Neuronal stem cell (in vitro differentiated cells): ENCODE measurements at regions not wholly inside any gene's neighbourhood (a gene's known extent, or its start where the extent isn't known, plus 50 kb on each side); places are given as distances from the start of the nearest gene placed in this dataset.

ENCODE experiments used
- DNase-seq: peaks from one replicate; pipeline ENCODE4 v3.0.0-alpha.2; 2013; ENCODE audit warnings: low spot score
- H2AFZ ChIP-seq: one replicate; pipeline ENCODE4 v1.6.1; 2013; ENCODE audit warnings: mild to moderate bottlenecking, low read length, inconsistent platforms
- H2AK5ac ChIP-seq: 2 replicates; pipeline ENCODE4 v1.6.1; 2013; ENCODE audit warnings: low read depth, mild to moderate bottlenecking, inconsistent platforms, low read length, moderate library complexity, mixed read lengths
- H2BK120ac ChIP-seq: 2 replicates; pipeline ENCODE4 v1.6.1; 2013; ENCODE audit warnings: low read depth, mild to moderate bottlenecking, inconsistent platforms, low read length, moderate library complexity, mixed read lengths
- H2BK12ac ChIP-seq: one replicate; pipeline ENCODE4 v1.6.1; 2013; ENCODE audit warnings: low read length, inconsistent platforms
- H2BK15ac ChIP-seq: 2 replicates; pipeline ENCODE4 v1.6.1; 2013; ENCODE audit warnings: mild to moderate bottlenecking, low read length, inconsistent platforms, mixed read lengths
- H2BK5ac ChIP-seq: one replicate; pipeline ENCODE4 v1.6.1; 2013; ENCODE audit warnings: inconsistent platforms, mild to moderate bottlenecking, low read length, moderate library complexity
- H3K14ac ChIP-seq: one replicate; pipeline ENCODE4 v1.6.1; 2013; ENCODE audit warnings: low read length, inconsistent platforms
- H3K18ac ChIP-seq: 2 replicates; pipeline ENCODE4 v1.6.1; 2013; ENCODE audit warnings: low read length, inconsistent platforms
- H3K23ac ChIP-seq: 2 replicates; pipeline ENCODE4 v1.6.1; 2013; ENCODE audit warnings: low read depth, mild to moderate bottlenecking, mixed read lengths, low read length, inconsistent platforms; ENCODE audit not compliant: poor library complexity
- H3K27ac ChIP-seq: replicated peaks from 3 replicates; pipeline ENCODE4 v1.5.1; 2013; ENCODE audit warnings: low read length, inconsistent platforms
- H3K27me3 ChIP-seq, 3 experiments: 2 replicates each; pipeline ENCODE4 v1.6.1; 2013; ENCODE audit warnings: low read length in 3 of 3, mild to moderate bottlenecking in 2 of 3, inconsistent platforms in 1 of 3, low read depth in 1 of 3, mixed read lengths in 1 of 3, moderate library complexity in 1 of 3; ENCODE audit not compliant: control insufficient read depth in 3 of 3, insufficient read depth in 3 of 3
- H3K36me3 ChIP-seq, 2 donors: replicated peaks in 1 of 2; 2 replicates each; pipeline ENCODE4 v1.6.1; 2013; ENCODE audit warnings: low read length in 2 of 2; ENCODE audit not compliant: control insufficient read depth in 2 of 2, insufficient read depth in 2 of 2
- H3K4ac ChIP-seq: 2 replicates; pipeline ENCODE4 v1.6.1; 2013; ENCODE audit warnings: inconsistent platforms, mild to moderate bottlenecking, low read length, moderate library complexity
- H3K4me1 ChIP-seq, 2 donors: 1 replicate in 1 of 2; 2 replicates in 1 of 2; pipeline ENCODE4 v1.6.1; 2013; ENCODE audit warnings: low read length in 2 of 2, low read depth in 1 of 2; ENCODE audit not compliant: control insufficient read depth in 2 of 2, insufficient read depth in 1 of 2
- H3K4me2 ChIP-seq: one replicate; pipeline ENCODE4 v1.6.1; 2013; ENCODE audit warnings: mild to moderate bottlenecking, low read length, inconsistent platforms; ENCODE audit not compliant: insufficient read depth, poor library complexity, severe bottlenecking
- H3K4me3 ChIP-seq, 2 donors: 2 replicates each; pipeline ENCODE4 v1.5.1; 2013; ENCODE audit warnings: low read length in 2 of 2, mild to moderate bottlenecking in 2 of 2, inconsistent platforms in 1 of 2, moderate library complexity in 1 of 2
- H3K79me1 ChIP-seq: one replicate; pipeline ENCODE4 v1.6.1; 2013; ENCODE audit warnings: low read depth, mild to moderate bottlenecking, inconsistent platforms, low read length, moderate library complexity
- H3K9ac ChIP-seq: one replicate; pipeline ENCODE4 v1.6.1; 2013; ENCODE audit warnings: mild to moderate bottlenecking, low read depth, low read length, inconsistent platforms; ENCODE audit not compliant: poor library complexity
- H3K9me3 ChIP-seq, 2 donors: replicated peaks in 1 of 2; 2 replicates each; pipeline versions ENCODE3 to v1.6.1; 2013; ENCODE audit warnings: low read length in 2 of 2, mild to moderate bottlenecking in 2 of 2, inconsistent platforms in 1 of 2, low read depth in 1 of 2, mixed read lengths in 1 of 2, moderate library complexity in 1 of 2; ENCODE audit not compliant: control insufficient read depth in 2 of 2, insufficient read depth in 1 of 2
- H4K8ac ChIP-seq: one replicate; pipeline ENCODE4 v1.6.1; 2013; ENCODE audit warnings: low read depth, mild to moderate bottlenecking, inconsistent platforms, low read length, moderate library complexity
- H4K91ac ChIP-seq: one replicate; pipeline ENCODE4 v1.6.1; 2013; ENCODE audit warnings: low read length, low read depth, mild to moderate bottlenecking, inconsistent platforms; ENCODE audit not compliant: poor library complexity
- WGBS, 2 donors: extraction: QIAGEN DNeasy Blood & Tissue Kit; methylation state at CpG; one replicate each; pipeline ENCODE4 v1.1.7; 2013; ENCODE audit warnings: missing lambda C conversion rate in 2 of 2, mixed read lengths in 1 of 2; ENCODE audit not compliant: insufficient read length in 2 of 2, insufficient replicate concordance in 1 of 2; ENCODE audit errors: extremely low coverage in 2 of 2; 5-methylcytosine and 5-hydroxymethylcytosine counted together

DNA sequence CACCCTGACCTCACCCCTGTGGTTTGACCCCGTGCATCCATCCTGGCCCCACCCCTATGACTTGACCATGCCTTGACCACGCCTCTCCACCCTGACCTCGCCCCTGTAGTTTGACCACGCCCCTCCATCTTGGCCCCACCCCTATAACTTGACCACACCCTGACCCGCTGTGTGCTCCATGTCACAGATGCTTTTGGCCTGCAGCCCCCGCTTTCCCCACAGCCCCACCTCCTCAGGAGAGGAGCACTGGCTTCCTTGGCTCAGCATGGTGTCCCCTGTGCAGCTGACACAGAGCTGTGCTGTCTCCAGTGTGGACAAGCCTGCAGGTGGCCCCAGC, 269.9 kb upstream of the SFSWAP start:
- no peak overlapping the region for H3K14ac ChIP-seq
- peaks cover 0 to 3% (median 0%) of the 10 kb centered on the region in 3 experiments for H3K27me3 ChIP-seq
- H3K4ac ChIP-seq, result no peak overlapping the region
- H3K9ac ChIP-seq, result peak overlapping the region; percentile 77
- H3K9me3 ChIP-seq, result no peaks in the 10 kb centered on the region
- H3K18ac ChIP-seq, result peak overlapping the region; percentile 64
- H4K91ac ChIP-seq, result no peak overlapping the region
- no peak for DNase-seq
- H3K27ac ChIP-seq, result no peak overlapping the region
- H3K4me1 ChIP-seq, result peaks cover 1 to 19% of the 10 kb centered on the region in 2 donors
- no peak overlapping the region for H3K4me3 ChIP-seq
- no peaks in the 10 kb centered on the region for H3K79me1 ChIP-seq
- peak overlapping the region; percentile 85 for H3K23ac ChIP-seq
- H3K36me3 ChIP-seq, result no peaks in the 10 kb centered on the region
- no peak overlapping the region for H2BK5ac ChIP-seq
- no CpG with 5 or more reads among the region's 6 CpGs for WGBS, 2 donors
- no peak overlapping the region for H2BK120ac ChIP-seq
- H2BK12ac ChIP-seq, result no peak overlapping the region
- H2AK5ac ChIP-seq, result no peak overlapping the region
- H2BK15ac ChIP-seq, result no peak overlapping the region
- no peak overlapping the region for H3K4me2 ChIP-seq
- no peak overlapping the region for H4K8ac ChIP-seq
- no peak overlapping the region for H2AFZ ChIP-seq

GRCh38 chr12:131441638-131442336, 269.1 kb upstream of the SFSWAP start:
- Histone ChIP-seq H3K4me3 (no peak overlapping the region), H3K79me1 (no peaks in the 10 kb centered on the region), H3K4ac (no peak overlapping the region), H3K18ac (no peak overlapping the region), H3K9me3 (no peaks in the 10 kb centered on the region), H3K36me3 (no peaks in the 10 kb centered on the region), H3K4me2 (no peak overlapping the region), H2BK5ac (no peak overlapping the region), H2AFZ (no peak overlapping the region), H3K14ac (no peak overlapping the region), H4K91ac (no peak overlapping the region), H3K27ac (no peak overlapping the region), H3K27me3 (peaks cover 0 to 3% (median 0%) of the 10 kb centered on the region in 3 experiments), H2BK120ac (no peak overlapping the region), H4K8ac (no peak overlapping the region), H2AK5ac (no peak overlapping the region), H3K23ac (no peak overlapping the region), H2BK12ac (no peak overlapping the region), H3K9ac (no peak overlapping the region), H2BK15ac (no peak overlapping the region), H3K4me1 (peaks cover 1 to 19% of the 10 kb centered on the region in 2 donors)
- no CpG with 5 or more reads among the region's 9 CpGs for WGBS, 2 donors
- no peak for DNase-seq

- Histone ChIP-seq H2AFZ (no peak overlapping the region), H2BK120ac (no peak overlapping the region), H3K23ac (no peak overlapping the region), H3K14ac (no peak overlapping the region), H4K91ac (no peak overlapping the region), H3K9ac (no peak overlapping the region), H3K4ac (no peak overlapping the region), H2BK5ac (no peak overlapping the region), H3K18ac (no peak overlapping the region), H3K4me3 (no peak overlapping the region), H3K27me3 (peaks cover 0 to 3% (median 0%) of the 10 kb centered on the region in 3 experiments), H2BK12ac (no peak overlapping the region), H3K36me3 (no peaks in the 10 kb centered on the region), H3K27ac (no peak overlapping the region), H3K4me2 (no peak overlapping the region), H4K8ac (no peak overlapping the region), H3K9me3 (no peaks in the 10 kb centered on the region), H2AK5ac (no peak overlapping the region), H3K4me1 (peaks cover 1 to 19% of the 10 kb centered on the region in 2 donors), H2BK15ac (no peak overlapping the region), H3K79me1 (no peaks in the 10 kb centered on the region)
- WGBS, 2 donors, result no CpG with 5 or more reads among the region's 14 CpGs
- DNase-seq, result no peak
Measured at GRCh38 chr12:131442337-131442918, 268.5 kb upstream of the SFSWAP start.
